MCF 10A (cell line): ENCODE measurements at regions not wholly inside any gene's neighbourhood (a gene's known extent, or its start where the extent isn't known, plus 50 kb on each side); places are given as distances from the start of the nearest gene placed in this dataset.
A peak's percentile ranks its signal among the peaks of the same experiment; 100 is the strongest.

Source experiments
- BruUV-seq: library from RNA; stranded (reverse); fragments of 400-500 nt; replicated peaks from 2 replicates; lab custom pipeline; 2021; lab: Mats Ljungman, UMichigan
- CTCF ChIA-PET: fragments of 300-600 bp; sonication (Branson Sonifier 250); formaldehyde crosslinking; extraction: SDS; loops from one replicate; lab custom pipeline; 2021; ENCODE audit warnings: antibody characterized with exemption, inconsistent platforms; lab: Yijun Ruan, JAX
- POLR2A ChIA-PET: fragments of 300-600, 350-650 bp; sonication (Branson Sonifier 250); formaldehyde crosslinking; extraction: SDS; loops from one replicate; lab custom pipeline; 2020; ENCODE audit warnings: antibody characterized with exemption, inconsistent platforms; lab: Yijun Ruan, JAX
- DNase-seq: peaks from one replicate; pipeline ENCODE4 v3.0.0-alpha.2; 2018; ENCODE audit not compliant: unreplicated experiment
- H3K27ac Mint-ChIP-seq: one replicate; pipeline ENCODE4 v1.8.0; 2022; ENCODE audit warnings: mild to moderate bottlenecking, low read depth, mixed read lengths; ENCODE audit not compliant: unreplicated experiment
- H3K27me3 Mint-ChIP-seq: one replicate; pipeline ENCODE4 v1.8.0; 2022; ENCODE audit warnings: mixed read lengths; ENCODE audit not compliant: insufficient read depth, unreplicated experiment
- H3K36me3 Mint-ChIP-seq: one replicate; pipeline ENCODE4 v1.8.0; 2022; ENCODE audit warnings: mild to moderate bottlenecking, moderate library complexity, mixed read lengths; ENCODE audit not compliant: insufficient read depth, unreplicated experiment
- H3K4me1 Mint-ChIP-seq: one replicate; pipeline ENCODE4 v1.8.0; 2022; ENCODE audit warnings: mixed read lengths; ENCODE audit not compliant: insufficient read depth, unreplicated experiment
- H3K4me3 Mint-ChIP-seq: one replicate; pipeline ENCODE4 v1.8.0; 2022; ENCODE audit warnings: mild to moderate bottlenecking, moderate library complexity, mixed read lengths; ENCODE audit not compliant: unreplicated experiment
- H3K9me3 Mint-ChIP-seq: one replicate; pipeline ENCODE4 v1.8.0; 2022; ENCODE audit warnings: mixed read lengths; ENCODE audit not compliant: unreplicated experiment
- intact Hi-C: fragments of 100-400 bp; cut with micrococcal nuclease; formaldehyde crosslinking; loops from 2 replicates; pipeline ENCODE4 v1.14.1; 2022
- TF ChIP-seq, protein P1 (sequence below): fragments of 200-600 bp; IDR thresholded peaks from one replicate; pipeline ENCODE4 v1.8.0; 2022; ENCODE audit warnings: antibody characterized with exemption, mild to moderate bottlenecking; ENCODE audit not compliant: unreplicated experiment

DNA sequence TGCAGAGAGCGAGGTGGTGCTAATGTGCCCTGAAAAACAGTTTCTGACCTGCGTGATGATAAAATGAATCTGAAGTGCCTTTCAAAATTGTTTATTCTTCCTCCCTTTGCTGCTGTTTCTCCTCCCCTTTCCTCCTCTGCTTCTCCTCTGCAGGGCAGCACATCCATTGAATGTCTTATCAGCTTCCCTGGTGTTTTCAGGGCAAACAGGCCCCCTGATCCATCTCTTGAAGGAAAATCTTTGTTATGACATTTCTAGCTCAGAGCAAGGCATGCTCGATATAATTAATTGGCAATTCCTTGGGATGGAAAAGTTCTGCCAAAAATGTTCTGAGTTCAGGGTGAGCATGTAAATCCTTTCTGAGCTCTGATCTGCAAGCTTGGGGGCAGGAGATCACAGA is 364.2 kb upstream of the ZNF32 start:
- DNase-seq: no peak
- Mint-ChIP-seq H3K36me3 (no peaks in the 10 kb centered on the region), H3K4me3 (no peak overlapping the region), H3K27me3 (no peaks in the 10 kb centered on the region), H3K9me3 (no peaks in the 10 kb centered on the region), H3K4me1 (peaks cover 13% of the 10 kb centered on the region), H3K27ac (no peak overlapping the region)
- BruUV-seq: no TSS peak
- ChIA-PET CTCF (no interaction called here), POLR2A (no interaction called here)
- TF ChIP-seq, protein P1, sequence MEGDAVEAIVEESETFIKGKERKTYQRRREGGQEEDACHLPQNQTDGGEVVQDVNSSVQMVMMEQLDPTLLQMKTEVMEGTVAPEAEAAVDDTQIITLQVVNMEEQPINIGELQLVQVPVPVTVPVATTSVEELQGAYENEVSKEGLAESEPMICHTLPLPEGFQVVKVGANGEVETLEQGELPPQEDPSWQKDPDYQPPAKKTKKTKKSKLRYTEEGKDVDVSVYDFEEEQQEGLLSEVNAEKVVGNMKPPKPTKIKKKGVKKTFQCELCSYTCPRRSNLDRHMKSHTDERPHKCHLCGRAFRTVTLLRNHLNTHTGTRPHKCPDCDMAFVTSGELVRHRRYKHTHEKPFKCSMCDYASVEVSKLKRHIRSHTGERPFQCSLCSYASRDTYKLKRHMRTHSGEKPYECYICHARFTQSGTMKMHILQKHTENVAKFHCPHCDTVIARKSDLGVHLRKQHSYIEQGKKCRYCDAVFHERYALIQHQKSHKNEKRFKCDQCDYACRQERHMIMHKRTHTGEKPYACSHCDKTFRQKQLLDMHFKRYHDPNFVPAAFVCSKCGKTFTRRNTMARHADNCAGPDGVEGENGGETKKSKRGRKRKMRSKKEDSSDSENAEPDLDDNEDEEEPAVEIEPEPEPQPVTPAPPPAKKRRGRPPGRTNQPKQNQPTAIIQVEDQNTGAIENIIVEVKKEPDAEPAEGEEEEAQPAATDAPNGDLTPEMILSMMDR: no peak
- intact Hi-C loops: no loop called here

DNA sequence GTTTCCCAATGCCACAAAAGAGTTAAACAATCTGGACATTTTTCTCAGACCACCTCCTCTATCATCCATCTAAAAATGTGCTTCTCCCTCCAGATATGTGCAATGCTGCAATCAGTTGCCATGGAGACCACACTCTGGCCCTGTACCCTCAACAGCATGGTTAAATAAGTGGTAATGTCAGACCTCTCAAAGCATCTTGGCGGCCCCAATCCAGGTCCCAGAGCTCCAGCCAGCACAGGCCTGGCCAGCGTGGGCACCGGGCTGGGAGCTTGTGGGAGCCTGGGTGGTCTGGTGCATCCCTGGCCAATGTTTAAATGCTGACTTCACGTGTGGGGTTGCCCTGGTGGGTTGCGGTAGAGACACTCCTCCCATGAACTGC is 362.9 kb upstream of the ZNF32 start:
- no peak overlapping the region for H3K27ac Mint-ChIP-seq
- CTCF ChIA-PET: no interaction called here
- DNase-seq: no peak
- no peak overlapping the region for H3K4me3 Mint-ChIP-seq
- peaks cover 13% of the 10 kb centered on the region for H3K4me1 Mint-ChIP-seq
- no TSS peak for BruUV-seq
- H3K9me3 Mint-ChIP-seq: no peaks in the 10 kb centered on the region
- intact Hi-C loops: no loop called here
- TF ChIP-seq, protein P1: no peak
- H3K36me3 Mint-ChIP-seq: no peaks in the 10 kb centered on the region
- POLR2A ChIA-PET: no interaction called here
- H3K27me3 Mint-ChIP-seq: peaks cover 10% of the 10 kb centered on the region

DNA sequence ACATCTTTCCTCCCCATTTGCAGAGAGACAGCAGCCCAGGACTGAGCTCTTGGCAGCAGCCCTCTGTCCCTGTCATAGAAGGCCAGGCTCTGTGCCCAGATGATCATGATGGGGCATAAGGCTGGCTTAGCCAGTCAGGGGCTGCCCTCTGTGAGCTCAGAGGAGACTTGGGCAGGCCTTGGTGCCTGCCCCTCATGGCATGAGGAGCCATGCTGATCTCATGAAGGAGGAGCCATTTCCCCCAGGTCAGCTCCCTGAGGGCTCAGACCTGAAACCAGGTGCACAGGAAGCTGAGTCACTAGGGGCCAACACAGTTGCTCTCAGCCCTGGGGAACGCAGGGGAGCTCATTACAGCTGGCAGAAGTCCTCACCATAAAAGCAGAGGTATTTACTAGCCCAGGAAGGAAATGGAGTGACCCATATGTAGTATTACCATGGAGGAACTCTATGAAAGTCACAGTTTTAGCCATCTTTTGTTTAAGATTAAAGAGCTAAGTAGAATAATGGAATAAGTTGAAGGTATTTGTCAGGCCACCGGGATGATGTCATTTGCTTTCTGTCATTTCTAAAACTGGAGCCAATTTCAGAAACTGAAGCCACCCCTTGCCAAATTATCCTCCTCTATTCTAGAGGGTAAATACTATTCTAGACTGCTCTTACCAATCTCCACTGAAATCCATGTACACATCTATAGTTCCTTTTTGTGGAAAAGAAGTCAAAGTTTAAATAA is 362.4 kb upstream of the ZNF32 start:
- ChIA-PET POLR2A (no interaction called here), CTCF (no interaction called here)
- Mint-ChIP-seq H3K36me3 (no peaks in the 10 kb centered on the region), H3K9me3 (no peaks in the 10 kb centered on the region), H3K4me1 (peaks cover 13% of the 10 kb centered on the region), H3K4me3 (no peak overlapping the region), H3K27me3 (peaks cover 15% of the 10 kb centered on the region), H3K27ac (no peak overlapping the region)
- intact Hi-C loops: no loop called here
- BruUV-seq: no TSS peak
- peak; percentile 23 for DNase-seq
- TF ChIP-seq, protein P1: no peak

DNA sequence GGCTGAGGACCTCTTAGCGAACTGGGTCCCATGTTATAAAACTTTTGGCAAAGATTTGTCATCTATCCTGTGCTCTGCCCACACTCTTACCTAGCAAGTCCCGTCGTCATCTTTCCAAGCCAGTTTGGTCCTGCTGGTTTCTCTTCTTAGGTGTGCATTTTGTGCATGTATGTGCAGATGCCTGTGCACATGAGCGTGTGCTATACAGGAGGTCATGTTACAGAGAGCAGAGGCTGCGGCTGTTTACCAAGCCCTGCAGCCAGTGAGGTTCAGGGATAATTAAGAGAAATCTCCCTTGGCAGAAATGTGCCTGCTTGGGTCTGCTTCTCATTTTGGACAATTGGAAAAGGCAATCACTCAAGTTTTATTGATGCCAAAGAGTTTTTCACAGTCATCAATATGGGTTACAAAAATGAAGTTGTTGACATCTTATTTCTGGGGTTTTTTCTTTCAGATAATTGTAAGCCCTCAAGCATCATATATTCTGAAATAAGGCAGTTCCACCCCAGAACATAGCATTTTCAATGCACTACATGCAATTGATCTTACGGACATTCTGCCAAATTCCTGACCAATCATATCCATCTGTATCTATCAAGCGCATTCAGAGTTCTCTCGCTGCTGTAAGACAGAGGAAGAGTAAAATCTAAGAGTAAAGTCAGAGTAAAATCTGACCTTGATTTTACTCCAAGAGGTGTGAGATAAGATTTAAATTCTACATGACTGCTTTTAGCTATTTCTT is 361.4 kb upstream of the ZNF32 start:
- ChIA-PET CTCF (no interaction called here), POLR2A (no interaction called here)
- intact Hi-C loops: no loop called here
- Mint-ChIP-seq H3K9me3 (no peaks in the 10 kb centered on the region), H3K4me3 (no peak overlapping the region), H3K27me3 (peaks cover 15% of the 10 kb centered on the region), H3K27ac (no peak overlapping the region), H3K36me3 (no peaks in the 10 kb centered on the region), H3K4me1 (peaks cover 13% of the 10 kb centered on the region)
- TF ChIP-seq, protein P1: no peak
- BruUV-seq: no TSS peak
- no peak for DNase-seq
